Prostate gland (tissue), 2 donors: ENCODE measurements at regions not wholly inside any gene's neighbourhood (a gene's known extent, or its start where the extent isn't known, plus 50 kb on each side); places are given as distances from the start of the nearest gene placed in this dataset.
"Not testable (repeated sequence)": the region's sequence is repeated elsewhere in the genome, so short reads cannot be mapped to it uniquely, and the experiment has no call there.

ENCODE experiments used
- POLR2A ChIP-seq: fragments of 450-650 bp; IDR thresholded peaks from one replicate; pipeline ENCODE4 v1.6.1; 2016; ENCODE audit warnings: antibody characterized with exemption, mild to moderate bottlenecking
- TF ChIP-seq, protein P1 (sequence below), 4 experiments: fragments of 200-600 bp in 2 of 4; fragments of 450-650 bp in 2 of 4; sonication (generic) in 2 of 4; IDR thresholded peaks; 1 replicate in 3 of 4; 2 replicates in 1 of 4; pipeline ENCODE4 v1.5.1; 2016 to 2019; ENCODE audit warnings: antibody characterized with exemption in 4 of 4, mild to moderate bottlenecking in 2 of 4, moderate library complexity in 2 of 4

DNA sequence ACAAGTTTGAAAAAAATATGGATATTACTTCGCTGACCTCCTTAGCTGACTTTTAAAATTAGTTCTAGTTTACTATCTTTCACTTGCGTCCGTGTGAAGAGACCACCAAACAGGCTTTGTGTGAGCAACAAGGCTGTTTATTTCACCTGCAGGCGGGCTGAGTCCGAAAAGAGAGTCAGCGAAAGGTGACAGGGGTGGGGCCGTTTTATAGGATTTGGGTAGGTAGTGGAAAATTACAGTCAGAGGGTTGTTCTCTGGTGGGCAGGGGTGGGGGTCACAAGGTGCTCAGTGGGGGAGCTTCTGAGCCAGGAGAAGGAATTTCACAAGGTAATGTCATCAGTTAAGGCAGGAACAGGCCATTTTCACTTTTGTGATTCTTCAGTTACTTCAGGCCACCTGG is 203.7 kb downstream of the POM121L12 start:
- TF ChIP-seq, protein P1, sequence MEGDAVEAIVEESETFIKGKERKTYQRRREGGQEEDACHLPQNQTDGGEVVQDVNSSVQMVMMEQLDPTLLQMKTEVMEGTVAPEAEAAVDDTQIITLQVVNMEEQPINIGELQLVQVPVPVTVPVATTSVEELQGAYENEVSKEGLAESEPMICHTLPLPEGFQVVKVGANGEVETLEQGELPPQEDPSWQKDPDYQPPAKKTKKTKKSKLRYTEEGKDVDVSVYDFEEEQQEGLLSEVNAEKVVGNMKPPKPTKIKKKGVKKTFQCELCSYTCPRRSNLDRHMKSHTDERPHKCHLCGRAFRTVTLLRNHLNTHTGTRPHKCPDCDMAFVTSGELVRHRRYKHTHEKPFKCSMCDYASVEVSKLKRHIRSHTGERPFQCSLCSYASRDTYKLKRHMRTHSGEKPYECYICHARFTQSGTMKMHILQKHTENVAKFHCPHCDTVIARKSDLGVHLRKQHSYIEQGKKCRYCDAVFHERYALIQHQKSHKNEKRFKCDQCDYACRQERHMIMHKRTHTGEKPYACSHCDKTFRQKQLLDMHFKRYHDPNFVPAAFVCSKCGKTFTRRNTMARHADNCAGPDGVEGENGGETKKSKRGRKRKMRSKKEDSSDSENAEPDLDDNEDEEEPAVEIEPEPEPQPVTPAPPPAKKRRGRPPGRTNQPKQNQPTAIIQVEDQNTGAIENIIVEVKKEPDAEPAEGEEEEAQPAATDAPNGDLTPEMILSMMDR (IDR thresholded peaks at IDR 0.05), result not testable (repeated sequence)
- not testable (repeated sequence) for TF ChIP-seq POLR2A
